Stimulated activated CD4-positive, alpha-beta T cell treated with anti-CD3 and anti-CD28 coated beads, Interleukin-15, amount 100 ng/mL, for 24 hours (primary cell): ENCODE measurements at regions not wholly inside any gene's neighbourhood (a gene's known extent, or its start where the extent isn't known, plus 50 kb on each side); places are given as distances from the start of the nearest gene placed in this dataset.
A peak's percentile ranks its signal among the peaks of the same experiment; 100 is the strongest.
"Not testable (repeated sequence)": the region's sequence is repeated elsewhere in the genome, so short reads cannot be mapped to it uniquely, and the experiment has no call there.

ENCODE experiments used
- DNase-seq: peaks from one replicate; pipeline ENCODE4 v3.0.0-alpha.2; 2020

DNA sequence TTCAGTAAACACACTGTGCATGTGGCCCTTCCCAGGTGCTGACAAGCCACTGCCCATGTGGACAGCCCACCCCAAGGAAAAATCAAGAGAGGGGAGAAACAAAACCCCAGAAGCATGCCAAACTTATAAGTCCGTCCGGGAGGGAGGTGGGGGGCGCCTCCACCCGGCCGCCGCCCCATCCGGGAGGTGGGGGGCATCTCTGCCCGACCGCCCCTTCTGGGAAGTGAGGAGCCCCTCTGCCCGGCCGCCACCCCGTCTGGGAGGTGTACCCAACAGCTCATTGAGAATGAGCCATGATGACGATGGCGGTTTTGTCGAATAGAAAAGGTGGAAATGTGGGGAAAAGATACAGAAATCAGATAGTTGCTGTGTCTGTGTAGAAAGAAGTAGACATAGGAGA, 53.8 kb upstream of the C2CD4B start:
- DNase-seq = no peak

DNA sequence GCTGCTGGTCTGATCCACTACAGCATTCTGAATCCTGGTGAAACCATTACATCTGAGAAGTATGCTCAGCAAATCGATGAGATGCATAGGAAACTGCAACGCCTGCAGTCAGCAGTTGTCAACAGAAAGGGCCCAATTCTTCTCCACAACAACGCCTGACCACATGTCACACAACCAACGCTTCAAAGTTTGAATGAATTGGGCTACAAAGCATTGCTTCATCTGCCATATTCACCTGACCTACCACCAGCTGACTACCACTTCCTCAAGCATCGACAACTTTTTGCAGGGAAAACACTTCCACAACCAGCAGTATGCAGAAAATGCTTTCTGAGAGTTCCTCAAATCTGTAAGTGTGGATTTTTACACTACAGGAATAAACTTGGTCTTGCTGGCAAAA, 54.7 kb upstream of the C2CD4B start:
- no peak for DNase-seq

DNA sequence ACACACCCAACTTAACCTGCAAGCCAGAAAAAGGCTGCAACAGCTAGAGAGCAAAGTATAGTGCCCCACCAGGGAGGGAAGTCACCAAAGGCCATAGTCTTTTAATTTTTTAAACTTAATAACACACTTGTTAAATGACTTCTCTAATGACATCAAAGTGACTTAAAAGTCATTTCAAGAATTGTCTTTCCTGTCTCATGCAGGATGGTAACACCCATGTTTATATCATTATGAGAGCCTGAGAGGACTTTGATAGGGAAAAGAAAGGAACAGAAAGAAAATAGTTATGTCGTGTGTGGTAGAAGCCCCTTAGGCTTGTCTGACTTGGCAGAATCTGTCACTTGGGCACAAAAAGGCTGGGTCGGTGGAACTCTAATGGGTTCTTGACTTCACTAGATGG, 57.9 kb upstream of the C2CD4B start:
- no peak for DNase-seq

DNA sequence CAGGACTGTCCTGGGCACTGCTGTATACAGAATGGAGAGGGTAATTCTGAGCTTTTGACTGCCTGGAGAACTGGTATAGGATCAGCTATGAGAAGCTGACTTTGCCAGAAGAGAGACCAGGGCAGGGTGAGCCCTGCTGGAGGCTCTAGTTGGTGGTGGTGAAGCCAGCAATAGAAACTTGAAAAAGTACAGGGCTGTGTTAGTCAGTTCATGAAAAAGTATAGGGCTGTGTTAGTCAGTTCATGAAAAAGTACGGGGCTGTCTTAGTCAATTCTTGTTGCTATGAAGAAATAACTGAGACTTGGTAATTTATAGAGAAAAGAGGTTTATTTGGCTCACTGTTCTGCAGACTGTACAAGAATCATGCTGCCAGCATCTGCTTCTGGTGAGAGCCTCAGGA, 63.5 kb upstream of the C2CD4B start:
- no peak for DNase-seq

DNA sequence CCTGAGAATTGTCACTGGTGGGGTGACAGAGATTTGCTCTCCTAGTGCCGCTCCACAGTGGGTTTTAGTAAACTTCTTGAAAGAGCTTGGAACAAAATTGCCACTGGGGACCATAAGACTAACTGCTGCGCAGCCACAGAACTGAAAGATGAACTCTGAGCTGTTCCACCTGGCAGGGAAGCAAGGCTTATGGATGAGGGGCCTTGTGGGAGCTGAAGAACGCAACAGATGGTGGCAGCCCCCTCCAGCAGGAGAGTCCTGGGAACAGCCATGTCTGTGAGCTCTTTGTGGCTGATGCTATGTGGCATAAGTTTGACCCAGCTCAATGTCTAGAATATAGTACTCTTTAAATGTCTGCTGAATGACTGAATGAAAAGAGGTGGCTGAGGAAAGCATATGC, 66.8 kb upstream of the C2CD4B start:
- DNase-seq = no peak

DNA sequence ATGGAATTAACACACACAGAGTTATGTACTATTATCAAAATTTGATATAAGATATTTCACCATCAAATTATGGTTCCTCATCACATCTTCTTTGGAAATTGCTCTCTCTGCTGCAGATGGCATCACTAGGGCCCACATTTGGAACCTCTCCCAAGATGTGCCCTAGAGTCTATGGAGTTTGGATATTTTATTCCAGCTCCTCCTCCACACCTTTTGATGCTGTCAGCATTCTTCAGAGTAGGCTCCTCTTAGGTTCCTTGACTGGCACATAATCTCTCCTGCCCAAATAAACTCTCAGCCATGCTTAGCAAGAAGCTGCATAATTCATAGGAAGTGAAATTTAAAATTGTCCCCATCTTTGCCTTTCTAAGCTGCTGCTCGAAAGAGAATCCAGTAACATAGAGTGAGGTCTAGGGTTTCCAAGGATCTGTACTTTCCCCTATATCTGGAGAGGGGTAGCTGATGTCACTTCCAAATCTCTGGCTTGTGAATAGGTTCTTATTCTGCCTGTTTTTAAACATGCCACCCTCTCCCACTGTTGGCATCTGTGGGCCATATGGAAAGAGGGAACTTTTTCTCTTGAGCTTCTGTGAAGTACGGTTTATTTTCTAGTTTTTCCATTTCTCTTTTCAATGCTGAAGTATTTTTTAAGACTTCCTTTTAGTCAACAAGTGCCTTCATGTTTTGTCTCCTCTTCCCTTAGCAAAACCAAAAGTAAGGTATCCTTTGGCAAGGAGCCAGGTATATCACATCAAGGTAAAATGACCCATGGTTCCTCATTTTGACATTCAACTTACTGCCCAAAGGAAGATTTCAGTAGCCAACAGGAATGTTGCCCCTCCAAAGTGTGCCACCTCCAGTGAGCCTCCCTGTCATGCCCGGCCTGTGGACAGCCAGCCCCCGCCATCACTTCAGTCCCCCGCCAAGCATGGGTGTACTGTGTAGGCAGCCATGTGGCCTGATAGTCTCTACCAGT, 75.3 kb upstream of the C2CD4B start:
- no peak for DNase-seq

DNA sequence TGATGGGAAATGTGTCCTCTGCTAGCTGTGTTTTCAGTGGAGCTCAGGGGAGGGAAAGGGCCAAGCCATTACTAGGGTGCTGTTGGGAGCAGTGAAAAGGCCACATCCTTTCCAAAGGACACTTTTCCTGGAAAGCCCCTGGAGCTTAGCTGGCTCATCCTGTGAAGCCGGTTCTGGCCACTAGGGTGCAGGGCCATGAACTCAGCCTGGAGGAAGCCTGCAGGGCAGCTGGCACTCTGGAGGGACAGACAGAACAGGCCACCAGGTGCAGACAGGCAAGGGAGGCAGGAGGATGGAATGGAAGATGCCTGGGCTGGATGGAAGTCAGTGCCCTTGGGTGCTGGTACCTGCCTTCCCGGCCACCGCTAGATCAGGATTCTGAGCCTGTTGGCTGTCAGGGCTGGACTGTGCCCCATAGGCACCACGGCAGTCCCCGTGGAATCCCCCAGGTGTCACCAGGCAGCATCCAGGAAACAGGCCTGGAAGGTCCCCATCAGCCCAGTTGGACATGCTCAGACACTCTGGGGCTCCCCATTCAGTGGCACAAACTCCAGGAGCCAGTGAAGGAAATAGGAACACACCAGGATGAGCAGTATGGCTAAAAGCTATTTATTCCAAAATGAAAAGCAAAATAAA, 76.2 kb upstream of the C2CD4B start:
- peak; percentile 5 for DNase-seq

DNA sequence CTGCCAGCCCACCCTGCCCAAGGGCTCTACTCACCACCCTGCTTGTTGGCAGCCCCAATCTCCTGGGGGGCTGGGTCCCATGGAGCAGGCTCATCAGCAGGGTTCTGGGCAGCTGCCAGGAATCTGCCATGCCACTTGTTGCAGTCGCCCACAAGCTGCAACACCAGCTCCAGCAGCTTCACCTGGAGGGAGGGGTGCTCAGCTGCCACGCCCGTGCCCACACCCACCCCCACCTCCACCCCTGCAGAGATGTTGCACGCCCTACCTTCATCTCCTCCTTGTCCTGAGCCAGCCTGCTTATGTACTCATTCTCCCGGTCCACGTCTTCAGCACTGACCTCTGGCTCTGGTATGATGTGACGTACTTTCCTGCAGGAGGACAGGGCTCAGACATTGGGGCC, 77.9 kb upstream of the C2CD4B start:
- no peak for DNase-seq

DNA sequence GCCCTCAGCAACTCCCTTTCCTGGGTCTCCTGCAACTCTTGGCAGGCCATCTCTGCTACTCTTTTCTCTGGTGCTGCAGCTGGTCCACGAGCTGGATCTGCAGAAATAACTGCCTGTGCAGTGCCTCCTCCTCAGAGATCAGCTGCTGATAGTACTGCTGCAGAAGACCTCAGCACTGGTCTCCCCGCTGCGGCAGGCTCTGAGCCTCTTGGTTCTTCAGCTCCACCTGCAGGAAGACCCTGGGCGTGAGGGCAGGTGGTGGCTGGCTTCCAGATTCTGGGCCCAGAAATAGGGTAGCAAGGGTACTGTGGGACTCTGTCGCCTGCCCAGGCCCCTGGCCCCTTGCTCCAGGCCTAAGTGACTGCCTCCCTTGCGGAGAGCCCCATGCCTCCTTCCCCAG, 79.7 kb upstream of the C2CD4B start:
- peak; percentile 6 for DNase-seq

DNA sequence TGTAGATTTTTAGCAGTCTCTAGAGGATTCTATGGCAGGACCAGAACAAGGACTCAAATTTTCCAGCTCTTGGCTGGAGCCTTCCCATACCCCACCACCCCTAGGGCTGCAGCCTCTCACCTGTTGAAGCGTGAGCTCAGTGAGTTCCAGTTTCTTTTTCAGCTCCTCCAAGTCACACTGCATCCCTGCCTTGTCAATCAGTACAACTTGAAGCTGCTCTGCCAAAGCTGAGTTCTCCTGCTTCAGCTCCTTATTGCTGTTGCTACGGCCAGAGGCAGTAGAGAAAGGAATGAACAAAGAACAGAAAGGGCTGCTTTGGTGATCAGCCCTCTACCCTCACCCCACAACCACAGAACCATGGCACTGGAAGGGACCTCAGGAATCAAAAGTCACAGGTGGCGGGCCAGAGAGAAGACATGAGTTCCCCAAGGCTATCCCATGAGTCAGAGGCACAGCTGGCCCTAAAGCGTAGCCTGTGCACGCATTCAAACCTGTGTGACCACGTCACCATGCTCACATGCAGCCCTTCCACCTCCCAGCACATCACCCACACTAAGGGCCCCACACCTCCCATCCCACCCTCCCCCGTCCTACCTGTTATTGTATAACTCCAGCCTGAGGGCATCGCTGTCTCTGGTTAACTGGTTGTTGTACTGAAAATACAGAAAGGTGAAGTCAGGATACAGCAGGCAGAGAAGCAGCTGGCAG, 83.3 kb upstream of the C2CD4B start:
- no peak for DNase-seq

DNA sequence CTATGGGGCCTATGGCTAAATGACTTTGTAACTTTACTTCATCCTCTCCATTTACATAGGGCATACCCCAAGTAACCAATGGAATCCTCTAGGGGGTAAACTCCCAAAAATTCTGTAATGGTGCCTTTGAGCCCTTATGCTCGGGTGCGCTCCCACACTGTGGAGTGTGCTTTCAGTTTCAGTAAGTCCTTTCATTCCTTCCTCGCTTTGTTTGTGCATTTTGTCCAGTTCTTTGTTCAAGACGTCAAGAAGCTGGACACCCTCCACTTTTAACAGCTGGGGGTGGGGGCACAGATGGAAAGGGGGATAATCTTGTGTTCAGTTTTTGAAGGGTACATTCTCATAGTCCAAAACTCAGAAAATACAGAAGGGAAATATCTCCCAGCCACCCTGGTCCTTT, 84.4 kb upstream of the C2CD4B start:
- no peak for DNase-seq

DNA sequence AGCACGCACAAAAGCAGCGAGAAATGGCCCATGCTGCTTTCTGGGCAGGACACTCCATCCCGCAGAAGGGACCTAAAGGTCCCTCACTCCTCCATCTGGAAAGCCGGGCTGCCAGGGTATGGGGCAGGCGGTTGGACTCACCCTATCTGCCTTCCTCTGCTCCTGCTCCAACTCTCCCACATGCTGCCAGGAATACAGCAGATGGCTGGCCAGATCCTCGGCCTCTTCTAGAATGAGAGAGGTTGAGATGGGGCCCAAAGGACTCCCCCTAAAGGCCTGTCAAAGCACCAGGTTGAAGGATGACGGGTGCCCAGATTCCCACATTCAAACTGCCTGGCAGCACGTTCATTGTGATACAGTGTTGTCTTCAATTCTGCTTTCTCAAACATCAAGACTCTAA, 85.1 kb upstream of the C2CD4B start:
- DNase-seq = no peak

DNA sequence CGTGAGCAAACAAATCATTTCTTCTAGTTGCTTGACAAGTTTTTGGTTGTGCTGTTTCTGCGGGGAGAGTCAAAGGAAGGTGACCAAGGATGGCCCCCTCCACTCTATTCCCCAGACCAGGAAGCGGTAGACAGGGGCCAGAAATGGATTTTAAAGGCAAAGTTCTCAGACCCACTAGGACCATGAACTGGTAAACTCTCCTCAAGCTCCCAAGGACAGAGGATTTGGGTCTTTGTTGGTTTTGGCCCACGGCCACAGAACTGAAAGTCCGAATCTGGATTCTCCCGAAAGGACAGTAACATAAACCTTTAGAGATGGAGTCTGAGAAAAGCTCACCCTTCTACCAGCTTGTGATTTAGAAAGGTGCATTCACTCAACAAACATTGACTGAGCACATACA, 85.9 kb upstream of the C2CD4B start:
- DNase-seq = no peak

DNA sequence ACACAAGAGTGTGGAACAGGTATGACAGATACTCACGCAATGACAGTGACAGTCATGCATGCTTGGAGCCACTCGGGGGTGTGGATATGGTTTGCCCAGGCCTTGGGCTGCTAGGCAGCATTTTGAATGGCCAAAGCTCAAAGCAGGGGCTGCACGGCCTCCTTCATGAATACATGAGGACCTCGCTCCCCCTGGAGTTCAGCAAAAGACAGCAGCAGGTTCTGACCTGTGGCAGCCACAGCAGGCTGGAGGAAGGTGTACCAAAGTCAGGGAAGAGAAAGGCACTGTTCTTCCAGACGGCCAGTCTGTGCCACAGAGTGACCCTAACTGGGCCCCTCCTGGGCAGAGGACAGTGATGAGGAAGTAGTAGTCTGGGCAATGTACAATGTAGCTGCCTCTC, 88.2 kb upstream of the C2CD4B start:
- DNase-seq = no peak

DNA sequence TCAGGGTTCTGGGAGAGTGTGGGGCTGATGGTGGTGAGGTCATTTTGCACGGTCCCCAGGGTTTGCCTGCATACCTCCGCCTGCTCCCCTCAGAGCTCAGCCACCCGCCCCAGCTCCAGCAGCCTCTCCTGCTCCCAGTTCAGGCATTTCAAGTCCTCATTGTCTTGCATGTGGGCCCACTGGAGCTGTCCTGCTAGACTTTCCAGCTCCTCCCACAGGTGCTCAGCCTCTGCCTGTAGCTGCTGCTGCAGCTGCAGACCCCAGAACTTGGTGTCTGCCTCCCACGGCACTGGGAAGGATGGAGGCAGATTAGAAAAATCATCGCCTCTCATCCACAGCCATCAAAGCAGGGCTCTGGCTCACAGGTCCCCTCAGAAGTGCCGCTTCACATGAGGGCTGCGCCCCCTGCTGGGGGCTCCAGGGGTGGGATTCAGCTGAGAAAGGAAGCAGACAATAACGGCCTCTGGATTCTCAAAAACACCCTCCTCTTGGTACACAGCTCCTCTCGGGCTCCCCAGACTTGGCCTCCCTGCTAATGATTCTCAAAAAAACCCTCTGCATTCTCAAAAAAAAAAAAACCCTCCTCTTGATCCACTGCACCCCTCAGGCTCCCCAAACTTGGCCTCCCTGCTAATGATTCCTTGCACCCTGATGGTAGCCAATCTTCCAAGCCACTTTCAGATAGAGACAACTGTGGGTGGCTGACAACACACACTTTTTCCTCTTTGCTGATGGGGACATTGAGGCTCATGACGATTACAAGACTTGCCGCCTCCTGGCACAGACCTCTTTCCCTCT, 89.3 kb upstream of the C2CD4B start:
- DNase-seq = peak; percentile 82

DNA sequence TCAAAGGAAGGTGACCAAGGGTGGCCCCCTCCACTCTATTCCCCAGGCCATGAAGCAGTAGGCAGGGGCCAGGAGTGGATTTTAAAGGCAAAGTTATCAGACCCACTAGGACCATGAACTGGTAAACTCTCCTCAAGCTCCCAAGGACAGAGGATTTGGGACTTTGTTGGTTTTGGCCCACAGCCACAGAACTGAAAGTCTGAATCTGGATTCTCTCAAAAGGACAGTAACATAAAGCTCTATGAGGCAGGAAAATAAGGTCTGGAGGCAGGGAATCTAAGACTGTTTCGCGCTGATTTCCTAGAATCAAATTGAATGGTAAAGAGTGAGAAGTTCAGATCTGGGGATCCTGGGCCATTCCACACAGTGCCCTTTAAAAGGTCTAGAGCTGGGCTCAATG, 91.3 kb upstream of the C2CD4B start:
- not testable (repeated sequence) for DNase-seq

DNA sequence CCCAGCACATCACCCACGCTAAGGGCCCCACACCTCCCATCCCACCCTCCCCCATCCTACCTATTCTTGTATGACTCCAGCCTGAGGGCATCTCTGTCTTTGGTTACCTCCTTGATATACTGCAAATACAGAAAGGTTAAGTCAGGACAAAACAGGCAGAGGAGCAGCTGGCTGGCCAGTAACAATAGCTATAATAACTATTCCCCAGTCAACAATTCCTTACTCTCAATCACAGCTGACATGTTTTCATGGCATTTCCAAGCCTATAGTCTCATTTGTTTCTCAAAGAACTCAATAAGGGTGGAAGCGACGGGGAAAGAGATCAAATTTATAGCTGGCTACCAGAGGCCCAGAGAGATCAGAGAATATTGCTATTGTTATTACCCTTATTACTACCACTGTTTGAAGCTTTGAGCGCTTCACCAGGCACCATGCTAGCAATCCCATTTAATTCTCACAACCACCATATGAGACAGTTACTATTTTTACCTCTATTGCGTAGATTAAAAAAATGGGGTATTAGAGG, 93.0 kb upstream of the C2CD4B start:
- DNase-seq = no peak

DNA sequence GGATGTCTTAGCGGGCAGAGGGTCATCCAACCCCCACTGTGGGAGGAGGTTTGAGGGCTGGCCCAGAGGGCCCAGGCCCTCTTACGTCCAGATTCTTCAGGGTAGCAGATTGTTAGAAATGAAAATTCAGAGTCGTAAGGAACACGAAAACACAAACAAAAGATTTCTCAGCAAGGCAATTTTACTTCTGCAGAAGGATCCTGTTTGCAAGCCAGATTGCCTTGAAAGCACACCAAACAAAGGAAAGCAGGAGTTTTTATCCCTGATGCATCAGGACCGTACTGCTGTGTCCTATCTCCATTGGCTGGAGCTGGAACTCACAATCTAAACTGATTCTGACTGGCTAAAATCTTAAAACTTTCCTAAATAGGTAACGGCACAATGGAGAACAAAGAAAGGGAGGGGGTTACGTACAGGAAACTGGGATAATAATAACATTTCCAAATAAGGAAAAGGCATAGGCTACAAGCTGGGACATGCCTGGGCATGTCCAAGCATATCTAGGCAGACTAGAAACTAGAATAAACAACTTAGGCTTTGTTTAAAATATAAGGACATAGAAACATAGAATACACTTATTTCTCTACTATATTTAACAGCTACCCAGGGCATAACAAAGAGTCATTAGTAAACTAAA, 97.3 kb upstream of the C2CD4B start:
- no peak for DNase-seq

DNA sequence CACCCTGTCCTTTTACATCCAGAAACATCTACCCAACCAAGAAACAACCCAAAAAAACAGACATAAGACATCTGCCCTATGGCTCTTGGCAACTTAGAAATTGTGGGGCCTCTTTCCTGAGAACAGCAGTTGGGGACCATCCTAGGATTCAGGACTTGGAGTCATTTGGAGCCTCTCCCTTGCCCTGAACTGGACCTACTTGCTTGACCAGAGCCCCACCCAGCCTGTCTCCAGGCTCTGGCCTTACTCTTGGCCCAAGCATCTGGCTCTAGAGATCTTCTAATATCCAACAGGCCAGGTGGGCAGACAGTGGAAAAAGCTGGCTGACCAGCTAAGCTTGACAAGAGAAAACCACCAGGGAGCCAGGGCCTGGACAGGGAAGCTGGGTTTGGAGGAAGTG, 99.1 kb upstream of the C2CD4B start:
- no peak for DNase-seq

DNA sequence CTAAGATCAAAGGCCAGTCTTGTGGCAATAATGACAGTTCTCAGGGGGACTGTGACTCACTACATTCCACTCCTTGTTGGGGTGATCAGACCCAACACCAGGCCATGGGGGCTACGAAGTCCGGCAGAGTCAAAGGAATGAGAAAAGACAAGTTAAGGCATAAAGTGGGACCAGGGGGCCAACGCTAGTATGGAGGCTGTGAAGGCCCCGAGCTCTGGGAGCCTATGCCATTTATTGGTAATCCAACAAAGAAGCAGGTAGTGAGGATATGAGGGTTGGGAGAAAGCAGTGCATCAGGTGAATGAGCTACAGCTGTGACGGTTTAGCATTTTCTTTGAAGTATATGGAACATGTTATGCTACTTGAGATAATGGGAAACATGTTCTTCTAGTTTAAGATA, 104.4 kb upstream of the C2CD4B start:
- no peak for DNase-seq

DNA sequence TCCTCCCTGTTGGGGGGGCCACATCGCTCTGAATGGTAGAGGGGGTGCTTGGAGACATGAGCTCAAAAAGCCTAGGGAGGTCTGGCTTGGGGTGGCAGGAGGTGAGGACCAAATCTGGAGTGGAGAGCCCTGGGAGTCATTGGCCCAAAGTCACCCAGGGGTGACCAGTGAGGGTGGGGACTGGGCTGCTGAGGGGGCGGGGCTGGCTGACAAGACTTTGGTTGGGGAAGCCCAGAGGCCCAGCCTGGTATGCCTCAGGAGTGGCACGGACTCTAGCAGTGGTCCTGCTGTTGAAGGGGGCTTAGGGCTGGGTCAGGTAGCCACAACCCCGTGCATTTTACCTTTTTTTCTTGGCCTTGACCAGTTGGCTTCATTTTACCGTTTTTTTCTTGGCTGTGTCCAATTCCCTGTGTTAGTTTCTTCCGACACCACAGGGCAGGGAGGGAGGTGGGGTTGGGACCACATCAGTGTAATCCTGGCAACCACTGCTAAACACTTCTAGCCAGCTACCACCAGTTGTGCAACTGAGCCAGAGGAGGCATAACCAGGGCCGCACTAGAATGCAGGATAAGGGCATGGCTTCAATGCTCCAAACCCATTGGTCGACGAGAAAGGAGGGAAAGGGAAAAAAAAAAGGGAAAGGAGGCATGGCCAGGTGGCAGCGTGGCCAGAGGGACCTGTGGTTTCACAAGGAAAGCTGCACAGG, 105.3 kb upstream of the C2CD4B start:
- DNase-seq = no peak

DNA sequence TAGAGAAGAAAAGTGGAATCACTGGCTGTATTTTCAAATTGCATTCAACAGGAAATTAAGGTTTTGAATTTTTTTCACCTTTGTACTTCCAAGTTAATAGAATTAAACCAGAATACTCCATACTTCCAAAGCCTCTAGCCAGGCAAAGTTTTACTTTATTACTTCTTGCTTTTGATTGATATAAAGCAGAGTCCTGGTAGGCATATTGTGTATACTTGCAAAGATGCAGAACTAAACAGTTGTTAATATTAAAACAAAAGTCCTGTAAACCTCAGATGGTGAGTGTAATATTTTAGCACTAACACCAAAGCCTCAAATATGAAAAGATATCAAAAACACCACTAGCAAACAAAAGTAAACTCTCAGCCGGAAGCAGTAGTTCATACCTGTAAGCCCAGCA, 107.2 kb upstream of the C2CD4B start:
- no peak for DNase-seq
